OCI-LY1 (cell line): ENCODE measurements at regions not wholly inside any gene's neighbourhood (a gene's known extent, or its start where the extent isn't known, plus 50 kb on each side); places are given as distances from the start of the nearest gene placed in this dataset.

ENCODE experiments used
- H2AFZ ChIP-seq: fragments of 200-600 bp; sonication (generic), shearing (Covaris generic); 2 replicates; pipeline ENCODE4 v1.6.0; 2014; ENCODE audit warnings: antibody characterized with exemption, mild to moderate bottlenecking, low read length
- H3F3A ChIP-seq: fragments of 200-600 bp; sonication (generic), shearing (Covaris generic); 2 replicates; pipeline ENCODE4 v1.6.0; 2014; ENCODE audit warnings: mild to moderate bottlenecking, antibody characterized with exemption, low read length, moderate library complexity; ENCODE audit not compliant: insufficient read depth
- H3K27ac ChIP-seq: fragments of 200-600 bp; sonication (generic); 2 replicates; pipeline ENCODE4 v1.5.1; 2014; ENCODE audit warnings: low read length, mixed run types, mild to moderate bottlenecking, low read depth; ENCODE audit not compliant: poor library complexity, severe bottlenecking
- H3K27me3 ChIP-seq: fragments of 200-600 bp; sonication (generic); 2 replicates; pipeline ENCODE4 v1.6.0; 2014; ENCODE audit warnings: antibody characterized with exemption, mild to moderate bottlenecking, low read length, moderate library complexity; ENCODE audit not compliant: insufficient read depth
- H3K36me3 ChIP-seq: fragments of 200-600 bp; sonication (generic); 2 replicates; pipeline ENCODE4 v1.6.1; 2014; ENCODE audit warnings: mild to moderate bottlenecking, antibody characterized with exemption, low read length, moderate library complexity, mixed read lengths; ENCODE audit not compliant: insufficient read depth
- H3K4me1 ChIP-seq: fragments of 200-600 bp; sonication (generic); 2 replicates; pipeline ENCODE4 v1.5.1; 2014; ENCODE audit warnings: mild to moderate bottlenecking, low read length, moderate library complexity; ENCODE audit not compliant: insufficient read depth, severe bottlenecking
- H3K4me2 ChIP-seq: fragments of 200-600 bp; sonication (generic), shearing (Covaris generic); 2 replicates; pipeline ENCODE4 v1.6.1; 2014; ENCODE audit warnings: low read length
- H3K4me3 ChIP-seq: fragments of 200-600 bp; sonication (generic); 2 replicates; pipeline ENCODE4 v1.5.1; 2014; ENCODE audit warnings: low read length, low read depth, mild to moderate bottlenecking, mixed read lengths; ENCODE audit not compliant: poor library complexity, severe bottlenecking
- H3K79me2 ChIP-seq: fragments of 200-600 bp; shearing (Covaris generic); 2 replicates; pipeline ENCODE4 v1.6.1; 2016; ENCODE audit warnings: mixed run types, low read length, mixed read lengths; ENCODE audit not compliant: insufficient read depth
- H3K9ac ChIP-seq: fragments of 200-600 bp; sonication (generic), shearing (Covaris generic); 2 replicates; pipeline ENCODE4 v1.6.1; 2014; ENCODE audit warnings: mild to moderate bottlenecking, low read length, mixed read lengths
- H3K9me2 ChIP-seq: fragments of 200-600 bp; sonication (generic), shearing (Covaris generic); 2 replicates; pipeline ENCODE4 v1.6.1; 2014; ENCODE audit warnings: low read depth, mild to moderate bottlenecking, low read length, mixed read lengths
- H3K9me3 ChIP-seq: fragments of 200-600 bp; shearing (Covaris generic); 2 replicates; pipeline ENCODE4 v1.6.1; 2014; ENCODE audit warnings: low read length, mixed read lengths
- H4K20me1 ChIP-seq: fragments of 200-600 bp; sonication (generic), shearing (Covaris generic); 2 replicates; pipeline ENCODE4 v1.6.0; 2016; ENCODE audit warnings: mild to moderate bottlenecking, low read length; ENCODE audit not compliant: insufficient read depth
- EZH2 ChIP-seq: fragments of 200-600 bp; sonication (generic), shearing (Covaris generic); IDR thresholded peaks from 2 replicates; pipeline ENCODE4 v1.8.0; 2017; ENCODE audit warnings: borderline replicate concordance, mixed run types, mild to moderate bottlenecking, antibody characterized with exemption, low read length, moderate library complexity, mixed read lengths
- TF ChIP-seq, protein P1 (sequence below): fragments of 200-600 bp; sonication (generic), shearing (Covaris generic); IDR thresholded peaks from 2 replicates; pipeline ENCODE4 v1.5.1; 2017; ENCODE audit warnings: mild to moderate bottlenecking, antibody characterized with exemption, low read length, moderate library complexity, mixed read lengths

DNA sequence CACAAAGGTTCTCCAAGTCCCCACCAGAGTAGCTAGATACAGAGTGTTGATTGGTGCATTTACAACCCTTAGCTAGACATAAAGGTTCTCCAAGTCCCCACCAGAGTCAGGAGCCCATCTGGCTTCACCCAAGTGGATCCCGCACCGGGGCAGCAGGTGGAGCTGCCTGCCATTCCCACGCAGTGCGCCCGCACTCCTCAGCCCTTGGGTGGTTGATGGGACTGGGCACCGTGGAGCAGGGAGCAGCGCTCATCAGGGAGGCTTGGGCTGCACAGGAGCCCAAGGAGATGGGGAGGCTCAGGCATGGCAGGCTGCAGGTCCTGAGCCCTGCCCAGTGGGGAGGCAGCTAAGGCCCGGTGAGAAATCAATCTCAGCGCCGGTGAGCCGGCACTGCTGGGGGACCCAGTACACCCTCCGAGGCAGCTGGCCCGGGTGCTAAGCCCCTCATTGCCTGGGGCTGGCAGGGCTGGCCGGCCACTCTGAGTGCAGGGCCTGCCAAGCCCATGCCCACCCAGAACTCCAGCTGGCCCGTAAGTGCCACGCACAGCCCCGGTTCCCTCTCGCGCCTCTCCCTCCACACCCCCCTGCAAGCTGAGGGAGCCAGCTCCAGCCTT, 404.1 kb downstream of the METTL15 start:
- no peaks in the 10 kb centered on the region for H4K20me1 ChIP-seq
- H3K9ac ChIP-seq = no peak overlapping the region
- TF ChIP-seq, protein P1, sequence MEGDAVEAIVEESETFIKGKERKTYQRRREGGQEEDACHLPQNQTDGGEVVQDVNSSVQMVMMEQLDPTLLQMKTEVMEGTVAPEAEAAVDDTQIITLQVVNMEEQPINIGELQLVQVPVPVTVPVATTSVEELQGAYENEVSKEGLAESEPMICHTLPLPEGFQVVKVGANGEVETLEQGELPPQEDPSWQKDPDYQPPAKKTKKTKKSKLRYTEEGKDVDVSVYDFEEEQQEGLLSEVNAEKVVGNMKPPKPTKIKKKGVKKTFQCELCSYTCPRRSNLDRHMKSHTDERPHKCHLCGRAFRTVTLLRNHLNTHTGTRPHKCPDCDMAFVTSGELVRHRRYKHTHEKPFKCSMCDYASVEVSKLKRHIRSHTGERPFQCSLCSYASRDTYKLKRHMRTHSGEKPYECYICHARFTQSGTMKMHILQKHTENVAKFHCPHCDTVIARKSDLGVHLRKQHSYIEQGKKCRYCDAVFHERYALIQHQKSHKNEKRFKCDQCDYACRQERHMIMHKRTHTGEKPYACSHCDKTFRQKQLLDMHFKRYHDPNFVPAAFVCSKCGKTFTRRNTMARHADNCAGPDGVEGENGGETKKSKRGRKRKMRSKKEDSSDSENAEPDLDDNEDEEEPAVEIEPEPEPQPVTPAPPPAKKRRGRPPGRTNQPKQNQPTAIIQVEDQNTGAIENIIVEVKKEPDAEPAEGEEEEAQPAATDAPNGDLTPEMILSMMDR = no peak
- H3F3A ChIP-seq = no peaks in the 10 kb centered on the region
- H3K9me3 ChIP-seq = no peaks in the 10 kb centered on the region
- H3K36me3 ChIP-seq = no peaks in the 10 kb centered on the region
- no peaks in the 10 kb centered on the region for H3K27me3 ChIP-seq
- H3K4me2 ChIP-seq = no peak overlapping the region
- H3K4me1 ChIP-seq = no peaks in the 10 kb centered on the region
- H3K27ac ChIP-seq = no peak overlapping the region
- no peak overlapping the region for H3K4me3 ChIP-seq
- H3K9me2 ChIP-seq = no peaks in the 10 kb centered on the region
- no peak overlapping the region for H2AFZ ChIP-seq
- H3K79me2 ChIP-seq = no peaks in the 10 kb centered on the region

DNA sequence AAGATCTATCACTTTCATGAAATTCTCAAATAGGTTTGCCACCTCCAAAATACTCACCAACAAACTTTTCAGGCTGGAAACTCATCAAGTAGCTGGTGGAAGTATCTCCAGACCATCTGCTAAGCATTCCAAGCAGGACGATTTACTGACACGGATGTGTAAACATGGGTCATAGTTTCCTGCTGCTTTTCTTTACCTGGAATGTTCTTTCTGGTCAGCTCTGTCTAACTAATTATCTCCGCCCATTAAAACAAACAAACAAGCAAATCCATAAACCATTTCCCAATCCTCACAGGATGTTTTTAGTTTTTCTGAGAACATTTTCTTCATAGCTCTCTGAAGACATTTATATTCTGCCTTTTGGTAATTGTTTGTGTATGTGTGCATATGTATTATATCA, 397.0 kb downstream of the METTL15 start:
- Histone ChIP-seq H3K36me3 (no peaks in the 10 kb centered on the region), H3K79me2 (no peaks in the 10 kb centered on the region), H3K9ac (no peak overlapping the region), H3K4me3 (no peak overlapping the region), H3K4me1 (no peaks in the 10 kb centered on the region), H3K27ac (no peak overlapping the region), H3K9me3 (no peaks in the 10 kb centered on the region), H3K27me3 (no peaks in the 10 kb centered on the region), H3K4me2 (no peak overlapping the region), H3F3A (no peaks in the 10 kb centered on the region), H4K20me1 (no peaks in the 10 kb centered on the region), H2AFZ (no peak overlapping the region), H3K9me2 (no peaks in the 10 kb centered on the region)
- TF ChIP-seq, protein P1 = no peak
- no peak for TF ChIP-seq EZH2

DNA sequence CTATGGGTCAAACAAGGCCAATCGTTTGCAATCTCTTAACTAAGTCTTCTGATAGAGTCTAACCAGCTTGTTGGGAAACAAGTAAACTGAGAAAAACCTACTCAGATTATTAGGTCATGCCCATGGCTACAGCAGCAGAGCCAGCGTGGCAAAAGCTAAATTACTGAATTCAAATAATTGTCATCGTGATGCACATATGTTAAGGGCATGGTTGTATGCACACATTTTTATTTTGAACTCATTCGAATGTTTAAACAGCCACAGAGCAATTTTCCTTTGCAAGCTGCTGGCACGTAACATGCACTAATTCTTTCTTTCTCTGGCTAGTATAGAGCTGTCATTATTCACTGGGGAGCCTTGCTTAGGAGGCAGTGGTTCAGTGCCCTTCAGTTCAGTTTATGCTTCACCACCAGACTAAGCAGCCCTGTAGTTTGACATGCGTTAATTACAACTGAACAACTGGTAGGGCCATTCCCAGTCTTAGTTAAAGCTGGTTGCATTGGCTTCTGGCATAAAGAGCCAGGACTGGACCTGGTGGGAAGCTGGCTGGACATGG, 396.4 kb downstream of the METTL15 start:
- H3K4me3 ChIP-seq = no peak overlapping the region
- no peak overlapping the region for H3K9ac ChIP-seq
- no peaks in the 10 kb centered on the region for H3K9me3 ChIP-seq
- H2AFZ ChIP-seq = no peak overlapping the region
- no peaks in the 10 kb centered on the region for H3K9me2 ChIP-seq
- no peak overlapping the region for H3K27ac ChIP-seq
- H3F3A ChIP-seq = no peaks in the 10 kb centered on the region
- H3K4me1 ChIP-seq = no peaks in the 10 kb centered on the region
- TF ChIP-seq, protein P1 = no peak
- no peak for TF ChIP-seq EZH2
- no peaks in the 10 kb centered on the region for H3K79me2 ChIP-seq
- no peak overlapping the region for H3K4me2 ChIP-seq
- no peaks in the 10 kb centered on the region for H4K20me1 ChIP-seq
- H3K36me3 ChIP-seq = no peaks in the 10 kb centered on the region
- no peaks in the 10 kb centered on the region for H3K27me3 ChIP-seq
